GM23338 (cell line): ENCODE measurements at regions not wholly inside any gene's neighbourhood (a gene's known extent, or its start where the extent isn't known, plus 50 kb on each side); places are given as distances from the start of the nearest gene placed in this dataset.

Experiments
- ATAC-seq: fragments of 200-7000 bp; cut with Tn5 transposase; 3 replicates; pipeline ENCODE4 v1.9.1; 2020
- DNase-seq: peaks from one replicate; pipeline ENCODE4 v3.0.0-alpha.2; 2015; ENCODE audit warnings: low spot score
- H2AFZ ChIP-seq: fragments of 200-600 bp; sonication (generic); 2 replicates; pipeline ENCODE4 v1.8.0; 2016; ENCODE audit warnings: antibody characterized with exemption, mild to moderate bottlenecking, moderate library complexity
- H3F3A ChIP-seq: fragments of 200-600 bp; sonication (generic); replicated peaks from 2 replicates; pipeline ENCODE4 v1.8.0; 2017; ENCODE audit warnings: antibody characterized with exemption, mixed run types, low read depth
- H3K27ac ChIP-seq: fragments of 200-600 bp; sonication (generic); 2 replicates; pipeline ENCODE4 v1.6.1; 2016; ENCODE audit warnings: low read depth
- H3K27me3 ChIP-seq: fragments of 200-600 bp; sonication (generic); 2 replicates; pipeline ENCODE4 v1.8.0; 2016; ENCODE audit warnings: mild to moderate bottlenecking, mixed run types, moderate library complexity; ENCODE audit not compliant: insufficient read depth
- H3K36me3 ChIP-seq: fragments of 200-600 bp; sonication (generic); 2 replicates; pipeline ENCODE4 v1.8.0; 2016; ENCODE audit warnings: mild to moderate bottlenecking; ENCODE audit not compliant: insufficient read depth
- H3K4me1 ChIP-seq: fragments of 200-600 bp; sonication (generic); 2 replicates; pipeline ENCODE4 v1.8.0; 2016; ENCODE audit warnings: mild to moderate bottlenecking, moderate library complexity; ENCODE audit not compliant: insufficient read depth
- H3K4me2 ChIP-seq: fragments of 200-600 bp; sonication (generic); 2 replicates; pipeline ENCODE4 v1.7.1; 2017; ENCODE audit warnings: mixed run types
- H3K4me3 ChIP-seq: fragments of 200-600 bp; sonication (generic); 2 replicates; pipeline ENCODE4 v1.6.1; 2016; ENCODE audit warnings: mixed run types
- H3K79me2 ChIP-seq: fragments of 200-600 bp; sonication (generic); replicated peaks from 2 replicates; pipeline ENCODE4 v1.8.0; 2017; ENCODE audit warnings: mild to moderate bottlenecking; ENCODE audit not compliant: insufficient read depth
- H3K9me2 ChIP-seq: fragments of 200-600 bp; sonication (generic); 2 replicates; pipeline ENCODE4 v1.8.0; 2017; ENCODE audit not compliant: insufficient read depth
- H4K20me1 ChIP-seq: fragments of 200-600 bp; sonication (generic); replicated peaks from 2 replicates; pipeline ENCODE4 v1.8.0; 2017; ENCODE audit warnings: mild to moderate bottlenecking; ENCODE audit not compliant: insufficient read depth
- H3K27ac Mint-ChIP-seq: 2 replicates; pipeline ENCODE4 v1.8.0; 2020; ENCODE audit warnings: inconsistent platforms, mild to moderate bottlenecking, moderate library complexity, mixed read lengths
- H3K27me3 Mint-ChIP-seq: 3 replicates; pipeline ENCODE4 v1.8.0; 2022; ENCODE audit warnings: low read depth, mild to moderate bottlenecking, moderate library complexity, mixed read lengths, inconsistent platforms; ENCODE audit not compliant: insufficient read depth, poor library complexity
- H3K36me3 Mint-ChIP-seq: 3 replicates; pipeline ENCODE4 v1.8.0; 2021; ENCODE audit warnings: low read depth, mild to moderate bottlenecking, inconsistent platforms, moderate library complexity, mixed read lengths
- H3K4me1 Mint-ChIP-seq: 3 replicates; pipeline ENCODE4 v1.8.0; 2020; ENCODE audit warnings: mild to moderate bottlenecking, inconsistent platforms, mixed read lengths
- H3K4me3 Mint-ChIP-seq: 3 replicates; pipeline ENCODE4 v1.8.0; 2021; ENCODE audit warnings: moderate library complexity, mild to moderate bottlenecking, inconsistent platforms, mixed read lengths
- H3K9me3 Mint-ChIP-seq: 3 replicates; pipeline ENCODE4 v1.8.0; 2020; ENCODE audit warnings: moderate library complexity, mild to moderate bottlenecking, inconsistent platforms, mixed read lengths
- JUNB ChIP-seq: IDR thresholded peaks from one replicate; pipeline ENCODE4 v1.6.1; 2016; ENCODE audit warnings: antibody characterized with exemption; ENCODE audit not compliant: unreplicated experiment
- NANOG ChIP-seq: IDR thresholded peaks from 2 replicates; pipeline ENCODE4 v1.6.1; 2016; ENCODE audit warnings: antibody characterized with exemption, borderline replicate concordance
- STAT1 ChIP-seq: IDR thresholded peaks from one replicate; pipeline ENCODE4 v1.6.1; 2016; ENCODE audit warnings: antibody characterized with exemption; ENCODE audit not compliant: unreplicated experiment
- ZNF114 ChIP-seq: fragments of 250-450 bp; sonication (Bioruptor Pico); IDR thresholded peaks from 2 replicates; pipeline ENCODE4 v1.5.0; 2020; ENCODE audit warnings: mild to moderate bottlenecking, moderate library complexity
- ZNF331 ChIP-seq: fragments of 250-450 bp; sonication (Bioruptor Pico); IDR thresholded peaks from 2 replicates; pipeline ENCODE4 v1.5.0; 2020; ENCODE audit warnings: low read depth, mild to moderate bottlenecking, moderate library complexity
- ZNF462 ChIP-seq: fragments of 250-450 bp; sonication (Bioruptor Pico); IDR thresholded peaks from 2 replicates; pipeline ENCODE4 v1.5.0; 2020; ENCODE audit warnings: mild to moderate bottlenecking, moderate library complexity
- TF ChIP-seq, protein P1 (sequence below), 2 experiments: fragments of 200-600 bp in 1 of 2; sonication (generic) in 1 of 2; conservative IDR thresholded peaks; 2 replicates each; pipeline versions ENCODE4 v1.5.1 to v1.6.1; 2016 to 2017; ENCODE audit warnings: antibody characterized with exemption in 2 of 2, low read depth in 2 of 2, mild to moderate bottlenecking in 2 of 2, moderate library complexity in 1 of 2
- TF ChIP-seq, protein P2 (sequence below): IDR thresholded peaks from one replicate; pipeline ENCODE4 v1.6.1; 2018; ENCODE audit warnings: antibody characterized with exemption; ENCODE audit not compliant: unreplicated experiment

GRCh38 chr3:139289860-139290524, 53.8 kb upstream of the MRPS22 start (continued):
- TF ChIP-seq, protein P1, sequence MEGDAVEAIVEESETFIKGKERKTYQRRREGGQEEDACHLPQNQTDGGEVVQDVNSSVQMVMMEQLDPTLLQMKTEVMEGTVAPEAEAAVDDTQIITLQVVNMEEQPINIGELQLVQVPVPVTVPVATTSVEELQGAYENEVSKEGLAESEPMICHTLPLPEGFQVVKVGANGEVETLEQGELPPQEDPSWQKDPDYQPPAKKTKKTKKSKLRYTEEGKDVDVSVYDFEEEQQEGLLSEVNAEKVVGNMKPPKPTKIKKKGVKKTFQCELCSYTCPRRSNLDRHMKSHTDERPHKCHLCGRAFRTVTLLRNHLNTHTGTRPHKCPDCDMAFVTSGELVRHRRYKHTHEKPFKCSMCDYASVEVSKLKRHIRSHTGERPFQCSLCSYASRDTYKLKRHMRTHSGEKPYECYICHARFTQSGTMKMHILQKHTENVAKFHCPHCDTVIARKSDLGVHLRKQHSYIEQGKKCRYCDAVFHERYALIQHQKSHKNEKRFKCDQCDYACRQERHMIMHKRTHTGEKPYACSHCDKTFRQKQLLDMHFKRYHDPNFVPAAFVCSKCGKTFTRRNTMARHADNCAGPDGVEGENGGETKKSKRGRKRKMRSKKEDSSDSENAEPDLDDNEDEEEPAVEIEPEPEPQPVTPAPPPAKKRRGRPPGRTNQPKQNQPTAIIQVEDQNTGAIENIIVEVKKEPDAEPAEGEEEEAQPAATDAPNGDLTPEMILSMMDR (conservative IDR thresholded peaks at IDR 0.05; ENCODE audit: low read depth in 2 of 2): no peak
- TF ChIP-seq STAT1: no peak
- no peak for TF ChIP-seq ZNF114 (CRISPR knock-in tag)
- TF ChIP-seq, protein P2, sequence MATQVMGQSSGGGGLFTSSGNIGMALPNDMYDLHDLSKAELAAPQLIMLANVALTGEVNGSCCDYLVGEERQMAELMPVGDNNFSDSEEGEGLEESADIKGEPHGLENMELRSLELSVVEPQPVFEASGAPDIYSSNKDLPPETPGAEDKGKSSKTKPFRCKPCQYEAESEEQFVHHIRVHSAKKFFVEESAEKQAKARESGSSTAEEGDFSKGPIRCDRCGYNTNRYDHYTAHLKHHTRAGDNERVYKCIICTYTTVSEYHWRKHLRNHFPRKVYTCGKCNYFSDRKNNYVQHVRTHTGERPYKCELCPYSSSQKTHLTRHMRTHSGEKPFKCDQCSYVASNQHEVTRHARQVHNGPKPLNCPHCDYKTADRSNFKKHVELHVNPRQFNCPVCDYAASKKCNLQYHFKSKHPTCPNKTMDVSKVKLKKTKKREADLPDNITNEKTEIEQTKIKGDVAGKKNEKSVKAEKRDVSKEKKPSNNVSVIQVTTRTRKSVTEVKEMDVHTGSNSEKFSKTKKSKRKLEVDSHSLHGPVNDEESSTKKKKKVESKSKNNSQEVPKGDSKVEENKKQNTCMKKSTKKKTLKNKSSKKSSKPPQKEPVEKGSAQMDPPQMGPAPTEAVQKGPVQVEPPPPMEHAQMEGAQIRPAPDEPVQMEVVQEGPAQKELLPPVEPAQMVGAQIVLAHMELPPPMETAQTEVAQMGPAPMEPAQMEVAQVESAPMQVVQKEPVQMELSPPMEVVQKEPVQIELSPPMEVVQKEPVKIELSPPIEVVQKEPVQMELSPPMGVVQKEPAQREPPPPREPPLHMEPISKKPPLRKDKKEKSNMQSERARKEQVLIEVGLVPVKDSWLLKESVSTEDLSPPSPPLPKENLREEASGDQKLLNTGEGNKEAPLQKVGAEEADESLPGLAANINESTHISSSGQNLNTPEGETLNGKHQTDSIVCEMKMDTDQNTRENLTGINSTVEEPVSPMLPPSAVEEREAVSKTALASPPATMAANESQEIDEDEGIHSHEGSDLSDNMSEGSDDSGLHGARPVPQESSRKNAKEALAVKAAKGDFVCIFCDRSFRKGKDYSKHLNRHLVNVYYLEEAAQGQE: no peak
- TF ChIP-seq ZNF331: no peak
- TF ChIP-seq NANOG: no peak

DNA sequence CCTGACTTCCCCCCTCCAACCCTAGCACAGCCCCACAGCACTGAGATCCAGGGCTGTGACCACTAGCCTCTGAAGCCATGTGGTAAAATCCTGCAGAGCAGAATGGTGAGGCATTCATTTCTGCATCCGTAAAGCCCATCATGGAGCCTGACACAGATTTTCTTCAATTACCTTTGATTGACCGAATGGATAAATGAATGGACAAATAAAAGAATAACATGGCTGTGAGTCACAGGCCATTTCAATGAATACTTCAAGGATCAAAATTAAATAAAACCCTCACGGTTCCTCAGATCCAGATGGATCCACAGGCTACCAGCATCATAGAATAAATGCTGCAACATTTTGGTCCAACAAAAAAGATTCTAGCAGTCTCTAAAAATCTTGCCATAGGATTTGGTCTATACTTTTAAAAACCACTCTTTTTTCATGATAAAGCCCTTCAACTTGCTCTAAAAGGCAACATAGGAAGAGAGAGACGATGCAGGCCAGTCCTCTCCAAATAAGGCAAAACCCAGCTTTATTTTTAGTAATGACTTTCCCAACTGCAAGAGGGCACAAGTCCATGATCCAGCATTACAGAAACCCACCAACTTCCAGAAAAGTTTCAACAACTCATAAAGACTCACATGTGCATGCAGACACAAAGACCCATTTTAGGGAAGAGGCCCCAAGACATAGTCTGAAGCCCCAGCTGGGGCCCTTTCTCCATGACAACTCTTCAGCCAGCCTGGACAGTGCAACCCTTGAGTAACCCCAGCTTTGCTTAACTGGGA, 52.4 kb upstream of the MRPS22 start:
- Histone ChIP-seq H3K36me3 (no peaks in the 10 kb centered on the region), H4K20me1 (no peaks in the 10 kb centered on the region), H3K27ac (no peak overlapping the region), H3K27me3 (no peaks in the 10 kb centered on the region), H2AFZ (no peak overlapping the region), H3K79me2 (no peaks in the 10 kb centered on the region), H3K4me1 (no peaks in the 10 kb centered on the region), H3K4me3 (no peak overlapping the region), H3F3A (no peaks in the 10 kb centered on the region), H3K9me2 (no peaks in the 10 kb centered on the region), H3K4me2 (no peak overlapping the region)
- no peak overlapping the region for H3K4me3 Mint-ChIP-seq
- no peaks in the 10 kb centered on the region for H3K36me3 Mint-ChIP-seq
- H3K27ac Mint-ChIP-seq: no peak overlapping the region
- peaks cover 3% of the 10 kb centered on the region for H3K27me3 Mint-ChIP-seq
- no peak for DNase-seq
- ATAC-seq: no peak
- H3K9me3 Mint-ChIP-seq: no peaks in the 10 kb centered on the region
- no peaks in the 10 kb centered on the region; the same call in 2 of the 3 replicates for H3K4me1 Mint-ChIP-seq
- TF ChIP-seq, protein P2: no peak
- TF ChIP-seq NANOG (no peak), ZNF114 (CRISPR knock-in tag) (no peak), JUNB (no peak), ZNF462 (CRISPR knock-in tag) (no peak)
